ENCODE measurements at regions not wholly inside any gene's neighbourhood (a gene's known extent, or its start where the extent isn't known, plus 50 kb on each side); places are given as distances from the start of the nearest gene placed in this dataset.

- DNase-seq, result no peak
These were observed 368.6 kb downstream of the CDH26 start for GRCh38 chr20:60326821-60327220.

- no peak for DNase-seq
These were observed 369.9 kb downstream of the CDH26 start for GRCh38 chr20:60327971-60328660.

GRCh38 chr20:60330461-60330860, 372.2 kb downstream of the CDH26 start:
- no peak for DNase-seq

- DNase-seq, result peak in 9 of 14 donors; percentile 17 to 46 (median 33)
These were observed 373.6 kb downstream of the CDH26 start for GRCh38 chr20:60331688-60332300.

- peak in 1 of 14 donors; percentile 31 for DNase-seq
These were observed 374.3 kb downstream of the CDH26 start for GRCh38 chr20:60332523-60332922.

GRCh38 chr20:60334911-60335310, 376.7 kb downstream of the CDH26 start:
- no peak for DNase-seq

- no peak for DNase-seq
These were observed 380.3 kb downstream of the CDH26 start for GRCh38 chr20:60338556-60338955.

GRCh38 chr20:60339738-60340137, 381.5 kb downstream of the CDH26 start:
- DNase-seq, result no peak

- DNase-seq, result no peak
These were observed 382.0 kb downstream of the CDH26 start for GRCh38 chr20:60340232-60340631.

GRCh38 chr20:60341062-60341461, 382.8 kb downstream of the CDH26 start:
- no peak for DNase-seq

GRCh38 chr20:60345106-60345505, 386.9 kb downstream of the CDH26 start:
- DNase-seq, result no peak

GRCh38 chr20:60349418-60349817, 391.2 kb downstream of the CDH26 start:
- no peak for DNase-seq

- DNase-seq, result peak in 1 of 14 donors; percentile 20
These were observed 393.8 kb downstream of the CDH26 start for GRCh38 chr20:60352017-60352416.

- DNase-seq, result peak in 1 of 14 donors; percentile 87
These were observed 394.4 kb downstream of the CDH26 start for GRCh38 chr20:60352596-60352995.

GRCh38 chr20:60354024-60354580, 395.9 kb downstream of the CDH26 start:
- DNase-seq, result no peak

- DNase-seq, result no peak
These were observed 399.9 kb downstream of the CDH26 start for GRCh38 chr20:60358101-60358500.

GRCh38 chr20:60359010-60359409, 400.8 kb downstream of the CDH26 start:
- DNase-seq, result no peak

- DNase-seq, result no peak
These were observed 403.7 kb downstream of the CDH26 start for GRCh38 chr20:60361761-60362395.

GRCh38 chr20:60362531-60362930, 404.3 kb downstream of the CDH26 start:
- DNase-seq, result peak in 1 of 14 donors; percentile 27

- DNase-seq, result no peak
These were observed 405.5 kb downstream of the CDH26 start for GRCh38 chr20:60363698-60364097.

- peak in 1 of 14 donors; percentile 11 for DNase-seq
These were observed 406.9 kb downstream of the CDH26 start for GRCh38 chr20:60365064-60365666.

GRCh38 chr20:60365882-60366281, 407.7 kb downstream of the CDH26 start:
- DNase-seq, result no peak

GRCh38 chr20:60371384-60371783, 413.2 kb downstream of the CDH26 start:
- no peak for DNase-seq

Measured in C1 segment of cervical spinal cord (tissue), 14 donors.